RWPE2 (cell line): ENCODE measurements at regions not wholly inside any gene's neighbourhood (a gene's known extent, or its start where the extent isn't known, plus 50 kb on each side); places are given as distances from the start of the nearest gene placed in this dataset.

Experiments
- ATAC-seq: fragments of 200-7000 bp; cut with Tn5 transposase; 3 replicates; pipeline ENCODE4 v1.9.1; 2021; ENCODE audit warnings: low read depth
- DNase-seq: peaks from one replicate; pipeline ENCODE4 v3.0.0-alpha.2; 2020; ENCODE audit warnings: low spot score
- H3K27ac ChIP-seq: fragments of 450-650 bp; 2 replicates; pipeline ENCODE4 v1.5.1; 2017; ENCODE audit warnings: mild to moderate bottlenecking; ENCODE audit not compliant: poor library complexity, severe bottlenecking
- H3K27me3 ChIP-seq: fragments of 250-450 bp; sonication (Bioruptor Pico); 2 replicates; pipeline ENCODE4 v1.5.1; 2021; ENCODE audit warnings: mild to moderate bottlenecking, moderate library complexity; ENCODE audit not compliant: insufficient read depth, poor library complexity, severe bottlenecking
- H3K36me3 ChIP-seq: fragments of 250-450 bp; sonication (Bioruptor Pico); 2 replicates; pipeline ENCODE4 v1.5.1; 2020; ENCODE audit warnings: low read depth, mild to moderate bottlenecking, moderate library complexity
- H3K4me1 ChIP-seq: fragments of 250-450 bp; sonication (Bioruptor Pico); 2 replicates; pipeline ENCODE4 v1.5.1; 2021; ENCODE audit warnings: mild to moderate bottlenecking, moderate library complexity; ENCODE audit not compliant: insufficient read depth, poor library complexity, severe bottlenecking
- H3K4me3 ChIP-seq: fragments of 250-450 bp; sonication (Bioruptor Pico); 2 replicates; pipeline ENCODE4 v1.5.1; 2021; ENCODE audit warnings: mild to moderate bottlenecking, moderate library complexity; ENCODE audit not compliant: severe bottlenecking
- H3K9me3 ChIP-seq: fragments of 250-450 bp; sonication (Bioruptor Pico); 2 replicates; pipeline ENCODE4 v1.5.1; 2021; ENCODE audit warnings: mild to moderate bottlenecking, moderate library complexity; ENCODE audit not compliant: severe bottlenecking
- CTCF ChIP-seq: fragments of 450-650 bp; IDR thresholded peaks from one replicate; pipeline ENCODE4 v1.5.1; 2017; ENCODE audit warnings: mild to moderate bottlenecking, moderate library complexity; ENCODE audit not compliant: poor library complexity, severe bottlenecking

- Histone ChIP-seq H3K4me1 (no peaks in the 10 kb centered on the region), H3K9me3 (no peaks in the 10 kb centered on the region), H3K27me3 (peaks cover 13% of the 10 kb centered on the region), H3K36me3 (no peaks in the 10 kb centered on the region), H3K4me3 (no peak overlapping the region), H3K27ac (no peak overlapping the region)
- DNase-seq: no peak
- no peak for ATAC-seq
- TF ChIP-seq CTCF: no peak
These were observed 60.9 kb upstream of the SMARCA2 start for GRCh38 chr9:1954238-1954637.

GRCh38 chr9:1956958-1957357 lies 58.2 kb upstream of the SMARCA2 start:
- H3K36me3 ChIP-seq: no peaks in the 10 kb centered on the region
- ATAC-seq (no peak), DNase-seq (no peak)
- no peak overlapping the region for H3K4me3 ChIP-seq
- H3K9me3 ChIP-seq: no peaks in the 10 kb centered on the region
- H3K27me3 ChIP-seq: peaks cover 11% of the 10 kb centered on the region
- no peak for TF ChIP-seq CTCF
- no peaks in the 10 kb centered on the region for H3K4me1 ChIP-seq
- H3K27ac ChIP-seq: no peak overlapping the region

- TF ChIP-seq CTCF: no peak
- Histone ChIP-seq H3K9me3 (no peaks in the 10 kb centered on the region), H3K27me3 (peaks cover 9% of the 10 kb centered on the region), H3K4me1 (no peaks in the 10 kb centered on the region), H3K27ac (no peak overlapping the region), H3K36me3 (no peaks in the 10 kb centered on the region), H3K4me3 (no peak overlapping the region)
- no peak for DNase-seq
- no peak for ATAC-seq
These were observed 57.3 kb upstream of the SMARCA2 start for GRCh38 chr9:1957856-1958255.

- H3K9me3 ChIP-seq: no peaks in the 10 kb centered on the region
- DNase-seq (no peak), ATAC-seq (no peak)
- no peak for TF ChIP-seq CTCF
- H3K36me3 ChIP-seq: no peaks in the 10 kb centered on the region
- H3K4me3 ChIP-seq: no peak overlapping the region
- no peak overlapping the region for H3K27ac ChIP-seq
- H3K4me1 ChIP-seq: no peaks in the 10 kb centered on the region
- peaks cover 8% of the 10 kb centered on the region for H3K27me3 ChIP-seq
These were observed 55.8 kb upstream of the SMARCA2 start for GRCh38 chr9:1959371-1959770.

DNA sequence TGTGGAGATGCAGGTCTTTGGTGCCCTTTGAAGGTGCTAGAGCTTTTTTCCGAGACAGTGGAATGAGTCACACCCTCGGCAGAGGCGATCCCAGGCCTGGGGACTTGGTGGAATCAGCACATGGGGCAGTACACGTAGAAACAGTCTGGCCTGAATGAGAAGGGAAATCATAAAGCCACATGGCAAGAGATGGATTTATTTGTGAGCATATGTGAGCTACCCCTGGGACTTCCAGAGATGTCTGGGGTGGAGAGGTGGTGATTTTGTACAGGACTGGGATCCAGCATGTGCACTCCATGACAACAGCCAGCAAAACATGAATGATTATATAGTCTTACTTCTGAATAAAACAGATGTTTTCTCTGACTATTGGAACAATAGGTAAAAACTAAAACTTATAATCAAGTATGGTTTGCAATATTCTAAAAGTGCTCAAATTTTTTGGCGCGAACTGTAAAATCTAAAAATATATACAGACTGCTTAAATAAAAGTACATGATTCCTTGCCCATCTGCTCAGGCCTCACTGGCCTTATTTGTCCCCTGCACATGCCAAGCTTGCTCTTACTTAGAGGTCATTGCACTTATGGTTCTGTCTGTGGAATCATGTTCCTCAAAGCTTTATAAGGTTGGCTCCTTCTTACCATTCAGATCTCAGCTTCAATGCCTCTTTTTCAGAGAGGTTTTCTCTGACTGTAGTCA lies 54.7 kb upstream of the SMARCA2 start:
- H3K4me3 ChIP-seq: no peak overlapping the region
- TF ChIP-seq CTCF: no peak
- DNase-seq (no peak), ATAC-seq (no peak)
- H3K4me1 ChIP-seq: no peaks in the 10 kb centered on the region
- peaks cover 8% of the 10 kb centered on the region for H3K27me3 ChIP-seq
- no peaks in the 10 kb centered on the region for H3K9me3 ChIP-seq
- no peak overlapping the region for H3K27ac ChIP-seq
- no peaks in the 10 kb centered on the region for H3K36me3 ChIP-seq
